ENCODE measurements at regions not wholly inside any gene's neighbourhood (a gene's known extent, or its start where the extent isn't known, plus 50 kb on each side); places are given as distances from the start of the nearest gene placed in this dataset.

DNA sequence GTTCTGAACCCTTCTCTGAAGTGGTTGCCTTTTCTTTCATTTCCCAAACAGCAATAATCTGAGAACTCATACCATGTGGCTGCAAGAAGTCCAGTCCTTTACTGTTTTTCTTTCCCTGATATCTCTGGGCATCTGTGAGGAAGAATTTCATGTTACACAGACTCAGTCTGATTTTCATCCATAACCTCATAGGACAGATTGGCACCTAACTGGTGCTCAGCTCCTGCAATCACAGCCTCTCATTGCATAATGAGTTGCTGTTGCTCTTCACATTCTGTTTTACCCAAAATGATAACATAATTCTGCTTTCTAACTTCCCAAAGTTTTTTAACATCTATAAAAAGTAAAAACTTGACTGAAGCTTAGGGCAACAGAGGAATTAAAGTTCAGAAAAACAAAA, 472.2 kb upstream of the PBX1 start:
- no peak for DNase-seq (ENCODE audit: extremely low read depth in 1 of 4, low spot score in 3 of 4)
- Histone ChIP-seq H3K27ac (ENCODE audit: extremely low read depth, low read depth, low read length) (no peak overlapping the region), H2AFZ (ENCODE audit: low read depth, low read length) (no peak overlapping the region), H3K9ac (ENCODE audit: insufficient read depth in 1 of 2, low read depth in 2 of 2, low read length in 2 of 2) (no peak overlapping the region), H3K36me3 (ENCODE audit: control insufficient read depth, insufficient read depth, low read length) (no peaks in the 10 kb centered on the region), H3K79me2 (ENCODE audit: control insufficient read depth, insufficient read depth, low read length) (no peaks in the 10 kb centered on the region), H3K4me3 (no peak overlapping the region), H3K4me1 (replicated peaks in 1 of 2; ENCODE audit: control insufficient read depth in 2 of 2, insufficient read depth in 2 of 2, low read length in 2 of 2) (no peaks in the 10 kb centered on the region), H3K27me3 (ENCODE audit: control insufficient read depth in 2 of 2, insufficient read depth in 2 of 2, low read length in 2 of 2) (no peaks in the 10 kb centered on the region), H4K20me1 (replicated peaks; ENCODE audit: control insufficient read depth, insufficient read depth, low read length) (no peaks in the 10 kb centered on the region), H3K9me1 (ENCODE audit: control insufficient read depth, insufficient read depth, low read length) (no peaks in the 10 kb centered on the region), H3K9me3 (replicated peaks; ENCODE audit: control insufficient read depth, insufficient read depth, low read depth, low read length) (no peaks in the 10 kb centered on the region), H3K4me2 (ENCODE audit: insufficient read depth, low read length) (no peak overlapping the region)
- CTCF ChIA-PET (ENCODE audit: low intra/inter-chr PET ratio): no interaction called here
- POLR2A ChIA-PET: interaction anchor here (0.7 kb wide), 1 partner anchor 215 kb away, joined by 3 read pairs; no protein-coding TSS in a partner anchor
- no TSS peak for BruUV-seq (replicated peaks)
- no peak for FAIRE-seq
- ATAC-seq: no peak
- intact Hi-C loops (cut with micrococcal nuclease): no loop called here
- in situ Hi-C loops (cut with MboI): no loop called here
- TF ChIP-seq NCOA1 (IDR thresholded peaks at IDR 0.05; ENCODE audit: low read depth): no peak
- TF ChIP-seq ZNF76 (CRISPR knock-in tag; IDR thresholded peaks at IDR 0.05; ENCODE audit: borderline replicate concordance): no peak
- TF ChIP-seq, protein P1, sequence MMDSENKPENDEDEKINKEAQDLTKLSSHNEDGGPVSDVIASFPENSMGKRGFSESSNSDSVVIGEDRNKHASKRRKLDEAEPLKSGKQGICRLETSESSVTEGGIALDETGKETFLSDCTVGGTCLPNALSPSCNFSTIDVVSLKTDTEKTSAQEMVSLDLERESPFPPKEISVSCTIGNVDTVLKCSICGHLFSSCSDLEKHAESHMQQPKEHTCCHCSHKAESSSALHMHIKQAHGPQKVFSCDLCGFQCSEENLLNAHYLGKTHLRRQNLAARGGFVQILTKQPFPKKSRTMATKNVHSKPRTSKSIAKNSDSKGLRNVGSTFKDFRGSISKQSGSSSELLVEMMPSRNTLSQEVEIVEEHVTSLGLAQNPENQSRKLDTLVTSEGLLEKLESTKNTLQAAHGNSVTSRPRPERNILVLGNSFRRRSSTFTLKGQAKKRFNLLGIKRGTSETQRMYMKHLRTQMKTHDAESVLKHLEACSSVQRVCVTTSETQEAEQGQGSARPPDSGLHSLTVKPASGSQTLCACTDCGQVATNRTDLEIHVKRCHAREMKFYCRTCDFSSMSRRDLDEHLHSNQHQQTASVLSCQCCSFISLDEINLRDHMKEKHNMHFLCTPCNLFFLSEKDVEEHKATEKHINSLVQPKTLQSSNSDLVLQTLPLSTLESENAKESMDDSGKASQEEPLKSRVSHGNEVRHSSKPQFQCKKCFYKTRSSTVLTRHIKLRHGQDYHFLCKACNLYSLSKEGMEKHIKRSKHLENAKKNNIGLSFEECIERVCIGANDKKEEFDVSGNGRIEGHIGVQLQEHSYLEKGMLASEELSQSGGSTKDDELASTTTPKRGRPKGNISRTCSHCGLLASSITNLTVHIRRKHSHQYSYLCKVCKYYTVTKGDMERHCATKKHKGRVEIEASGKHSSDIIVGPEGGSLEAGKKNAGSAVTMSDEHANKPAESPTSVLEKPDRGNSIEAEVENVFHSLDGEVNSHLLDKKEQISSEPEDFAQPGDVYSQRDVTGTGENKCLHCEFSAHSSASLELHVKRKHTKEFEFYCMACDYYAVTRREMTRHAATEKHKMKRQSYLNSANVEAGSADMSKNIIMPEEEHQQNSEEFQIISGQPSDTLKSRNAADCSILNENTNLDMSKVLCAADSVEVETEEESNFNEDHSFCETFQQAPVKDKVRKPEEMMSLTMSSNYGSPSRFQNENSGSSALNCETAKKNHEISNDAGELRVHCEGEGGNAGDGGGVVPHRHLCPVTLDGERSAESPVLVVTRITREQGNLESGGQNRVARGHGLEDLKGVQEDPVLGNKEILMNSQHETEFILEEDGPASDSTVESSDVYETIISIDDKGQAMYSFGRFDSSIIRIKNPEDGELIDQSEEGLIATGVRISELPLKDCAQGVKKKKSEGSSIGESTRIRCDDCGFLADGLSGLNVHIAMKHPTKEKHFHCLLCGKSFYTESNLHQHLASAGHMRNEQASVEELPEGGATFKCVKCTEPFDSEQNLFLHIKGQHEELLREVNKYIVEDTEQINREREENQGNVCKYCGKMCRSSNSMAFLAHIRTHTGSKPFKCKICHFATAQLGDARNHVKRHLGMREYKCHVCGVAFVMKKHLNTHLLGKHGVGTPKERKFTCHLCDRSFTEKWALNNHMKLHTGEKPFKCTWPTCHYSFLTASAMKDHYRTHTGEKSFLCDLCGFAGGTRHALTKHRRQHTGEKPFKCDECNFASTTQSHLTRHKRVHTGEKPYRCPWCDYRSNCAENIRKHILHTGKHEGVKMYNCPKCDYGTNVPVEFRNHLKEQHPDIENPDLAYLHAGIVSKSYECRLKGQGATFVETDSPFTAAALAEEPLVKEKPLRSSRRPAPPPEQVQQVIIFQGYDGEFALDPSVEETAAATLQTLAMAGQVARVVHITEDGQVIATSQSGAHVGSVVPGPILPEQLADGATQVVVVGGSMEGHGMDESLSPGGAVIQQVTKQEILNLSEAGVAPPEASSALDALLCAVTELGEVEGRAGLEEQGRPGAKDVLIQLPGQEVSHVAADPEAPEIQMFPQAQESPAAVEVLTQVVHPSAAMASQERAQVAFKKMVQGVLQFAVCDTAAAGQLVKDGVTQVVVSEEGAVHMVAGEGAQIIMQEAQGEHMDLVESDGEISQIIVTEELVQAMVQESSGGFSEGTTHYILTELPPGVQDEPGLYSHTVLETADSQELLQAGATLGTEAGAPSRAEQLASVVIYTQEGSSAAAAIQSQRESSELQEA (IDR thresholded peaks at IDR 0.05; ENCODE audit: low read depth): no peak
- TF ChIP-seq, protein P2, sequence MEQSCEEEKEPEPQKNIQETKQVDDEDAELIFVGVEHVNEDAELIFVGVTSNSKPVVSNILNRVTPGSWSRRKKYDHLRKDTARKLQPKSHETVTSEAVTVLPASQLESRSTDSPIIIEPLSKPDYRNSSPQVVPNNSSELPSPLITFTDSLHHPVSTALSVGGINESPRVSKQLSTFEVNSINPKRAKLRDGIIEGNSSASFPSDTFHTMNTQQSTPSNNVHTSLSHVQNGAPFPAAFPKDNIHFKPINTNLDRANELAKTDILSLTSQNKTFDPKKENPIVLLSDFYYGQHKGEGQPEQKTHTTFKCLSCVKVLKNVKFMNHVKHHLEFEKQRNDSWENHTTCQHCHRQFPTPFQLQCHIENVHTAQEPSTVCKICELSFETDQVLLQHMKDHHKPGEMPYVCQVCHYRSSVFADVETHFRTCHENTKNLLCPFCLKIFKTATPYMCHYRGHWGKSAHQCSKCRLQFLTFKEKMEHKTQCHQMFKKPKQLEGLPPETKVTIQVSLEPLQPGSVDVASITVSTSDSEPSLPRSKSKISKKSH (CRISPR knock-in tag; IDR thresholded peaks at IDR 0.05): no peak
- TF ChIP-seq ZNF77 (CRISPR knock-in tag; IDR thresholded peaks at IDR 0.05): no peak
- TF ChIP-seq, protein P3, sequence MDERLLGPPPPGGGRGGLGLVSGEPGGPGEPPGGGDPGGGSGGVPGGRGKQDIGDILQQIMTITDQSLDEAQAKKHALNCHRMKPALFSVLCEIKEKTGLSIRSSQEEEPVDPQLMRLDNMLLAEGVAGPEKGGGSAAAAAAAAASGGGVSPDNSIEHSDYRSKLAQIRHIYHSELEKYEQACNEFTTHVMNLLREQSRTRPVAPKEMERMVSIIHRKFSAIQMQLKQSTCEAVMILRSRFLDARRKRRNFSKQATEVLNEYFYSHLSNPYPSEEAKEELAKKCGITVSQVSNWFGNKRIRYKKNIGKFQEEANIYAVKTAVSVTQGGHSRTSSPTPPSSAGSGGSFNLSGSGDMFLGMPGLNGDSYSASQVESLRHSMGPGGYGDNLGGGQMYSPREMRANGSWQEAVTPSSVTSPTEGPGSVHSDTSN (CRISPR knock-in tag; IDR thresholded peaks at IDR 0.05; ENCODE audit: low read depth): no peak
- TF ChIP-seq, protein P3 (tag; conservative IDR thresholded peaks at IDR 0.05; ENCODE audit: low read depth): no peak
- no peak for TF ChIP-seq STAT5B (CRISPR knock-in tag; IDR thresholded peaks at IDR 0.05)
- TF ChIP-seq ZNF121 (CRISPR knock-in tag; conservative IDR thresholded peaks at IDR 0.05): no peak
- no peak for TF ChIP-seq BRD4 (IDR thresholded peaks at IDR 0.05)

All from K562 (cell line).